ENCODE measurements at regions not wholly inside any gene's neighbourhood (a gene's known extent, or its start where the extent isn't known, plus 50 kb on each side); places are given as distances from the start of the nearest gene placed in this dataset.

DNA sequence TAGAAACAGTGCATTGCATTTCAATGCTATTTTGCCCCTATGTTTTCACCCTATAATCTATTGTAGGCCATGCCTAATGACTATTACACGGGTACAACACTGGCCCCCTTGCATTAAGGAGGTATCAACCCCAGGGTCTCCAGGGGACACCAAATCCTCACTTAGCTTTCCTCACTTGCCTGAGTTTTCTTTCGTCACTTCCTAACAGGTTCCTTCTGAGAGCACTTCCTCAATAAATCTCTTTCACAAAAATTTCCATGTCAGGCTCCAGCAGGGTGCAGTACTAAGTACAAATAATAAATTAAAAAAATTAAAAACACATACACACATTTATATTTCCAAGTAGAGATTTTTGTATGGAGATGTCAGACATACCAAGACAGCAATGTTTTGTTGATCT, 165.0 kb downstream of the RBM46 start:
- no peak overlapping the region for H3K27ac ChIP-seq (ENCODE audit: insufficient read depth, low read depth, low read length)
- FAIRE-seq, result no peak
- intact Hi-C loops (cut with micrococcal nuclease), result no loop called here
- ChIA-PET CTCF (no interaction called here), POLR2A (no interaction called here)
- no peaks in the 10 kb centered on the region for H3K4me1 ChIP-seq (ENCODE audit: control insufficient read depth, extremely low read depth, insufficient read depth, low read length)
- no peaks in the 10 kb centered on the region for H3K79me2 ChIP-seq (ENCODE audit: control insufficient read depth, insufficient read depth, low read length)
- H3K4me2 ChIP-seq (ENCODE audit: insufficient read depth, low read length), result no peak overlapping the region
- dilution Hi-C loops (cut with MboI; ENCODE audit: extremely low pct_ligation_motif_present, low sequenced_read_pairs), result no loop called here
- no TSS peak for BruUV-seq (replicated peaks)
- H2AFZ ChIP-seq (ENCODE audit: low read depth, low read length), result no peak overlapping the region
- no peaks in the 10 kb centered on the region for H3K36me3 ChIP-seq (ENCODE audit: control insufficient read depth in 2 of 2, extremely low read depth in 1 of 2, insufficient read depth in 2 of 2, low read length in 2 of 2)
- no peaks in the 10 kb centered on the region for H3K9me1 ChIP-seq (replicated peaks; ENCODE audit: control insufficient read depth, extremely low read depth, insufficient read depth, low read length)
- H3K4me3 ChIP-seq (replicated peaks in 1 of 3; ENCODE audit: insufficient read depth in 1 of 3, low read depth in 1 of 3, low read length in 3 of 3), result no peak overlapping the region
- no peaks in the 10 kb centered on the region for H3K9me3 ChIP-seq (replicated peaks; ENCODE audit: control insufficient read depth, insufficient read depth, low read length)
- no peaks in the 10 kb centered on the region for H3K27me3 ChIP-seq (ENCODE audit: control insufficient read depth in 2 of 2, insufficient read depth in 2 of 2, low read length in 2 of 2)
- no peak for DNase-seq (ENCODE audit: low read depth, low spot score)
- TF ChIP-seq GATA2 (IDR thresholded peaks at IDR 0.05; ENCODE audit: insufficient read depth, insufficient read length, low read depth, low read length) (no peak), POLR2A (IDR thresholded peaks at IDR 0.05; ENCODE audit: low read depth, low read length) (no peak), EZH2 (IDR thresholded peaks at IDR 0.05; ENCODE audit: borderline replicate concordance, low read depth, low read length, severe bottlenecking) (no peak), FOS (IDR thresholded peaks at IDR 0.05; ENCODE audit: borderline replicate concordance, insufficient read depth, low read length) (no peak), JUN (IDR thresholded peaks at IDR 0.05; ENCODE audit: borderline replicate concordance, insufficient read depth, insufficient read length, low read depth) (no peak), MYC (IDR thresholded peaks at IDR 0.05; ENCODE audit: low read depth, low read length) (no peak)
- TF ChIP-seq, protein P1, sequence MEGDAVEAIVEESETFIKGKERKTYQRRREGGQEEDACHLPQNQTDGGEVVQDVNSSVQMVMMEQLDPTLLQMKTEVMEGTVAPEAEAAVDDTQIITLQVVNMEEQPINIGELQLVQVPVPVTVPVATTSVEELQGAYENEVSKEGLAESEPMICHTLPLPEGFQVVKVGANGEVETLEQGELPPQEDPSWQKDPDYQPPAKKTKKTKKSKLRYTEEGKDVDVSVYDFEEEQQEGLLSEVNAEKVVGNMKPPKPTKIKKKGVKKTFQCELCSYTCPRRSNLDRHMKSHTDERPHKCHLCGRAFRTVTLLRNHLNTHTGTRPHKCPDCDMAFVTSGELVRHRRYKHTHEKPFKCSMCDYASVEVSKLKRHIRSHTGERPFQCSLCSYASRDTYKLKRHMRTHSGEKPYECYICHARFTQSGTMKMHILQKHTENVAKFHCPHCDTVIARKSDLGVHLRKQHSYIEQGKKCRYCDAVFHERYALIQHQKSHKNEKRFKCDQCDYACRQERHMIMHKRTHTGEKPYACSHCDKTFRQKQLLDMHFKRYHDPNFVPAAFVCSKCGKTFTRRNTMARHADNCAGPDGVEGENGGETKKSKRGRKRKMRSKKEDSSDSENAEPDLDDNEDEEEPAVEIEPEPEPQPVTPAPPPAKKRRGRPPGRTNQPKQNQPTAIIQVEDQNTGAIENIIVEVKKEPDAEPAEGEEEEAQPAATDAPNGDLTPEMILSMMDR (IDR thresholded peaks at IDR 0.05; ENCODE audit: extremely low read depth in 1 of 2, insufficient read depth in 1 of 2, low read depth in 1 of 2, low read length in 2 of 2), result no peak
- H4K20me1 ChIP-seq (replicated peaks; ENCODE audit: control insufficient read depth, extremely low read depth, insufficient read depth, low read length), result no peaks in the 10 kb centered on the region
- H3K9ac ChIP-seq (replicated peaks; ENCODE audit: extremely low read depth, insufficient read depth, low read length), result no peak overlapping the region

DNA sequence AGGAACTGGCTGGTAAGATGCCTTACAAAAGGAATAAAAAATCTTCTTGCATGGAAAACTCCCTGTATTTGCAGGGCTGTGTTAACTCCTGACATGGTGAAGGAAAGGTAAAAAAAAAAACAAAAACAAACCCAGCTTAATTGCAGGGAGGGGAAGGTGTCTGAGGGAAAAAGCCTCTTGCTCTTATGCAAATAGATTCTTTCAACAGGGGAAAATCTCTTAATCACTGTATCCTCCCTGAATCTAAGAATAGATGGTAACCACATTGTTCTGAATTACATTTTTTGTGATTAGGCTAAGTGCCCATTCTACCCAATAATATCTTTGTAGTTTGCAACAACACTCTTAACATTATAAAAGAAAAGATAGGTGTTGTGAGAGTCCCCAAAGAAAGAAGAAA, 172.6 kb downstream of the RBM46 start:
- Histone ChIP-seq H3K4me1 (ENCODE audit: control insufficient read depth, extremely low read depth, insufficient read depth, low read length) (no peaks in the 10 kb centered on the region), H3K4me3 (replicated peaks in 1 of 3; ENCODE audit: insufficient read depth in 1 of 3, low read depth in 1 of 3, low read length in 3 of 3) (no peak overlapping the region), H3K4me2 (ENCODE audit: insufficient read depth, low read length) (no peak overlapping the region), H3K9ac (replicated peaks; ENCODE audit: extremely low read depth, insufficient read depth, low read length) (no peak overlapping the region), H3K27me3 (ENCODE audit: control insufficient read depth in 2 of 2, insufficient read depth in 2 of 2, low read length in 2 of 2) (no peaks in the 10 kb centered on the region), H2AFZ (ENCODE audit: low read depth, low read length) (no peak overlapping the region), H4K20me1 (replicated peaks; ENCODE audit: control insufficient read depth, extremely low read depth, insufficient read depth, low read length) (no peaks in the 10 kb centered on the region), H3K9me1 (replicated peaks; ENCODE audit: control insufficient read depth, extremely low read depth, insufficient read depth, low read length) (no peaks in the 10 kb centered on the region), H3K79me2 (ENCODE audit: control insufficient read depth, insufficient read depth, low read length) (no peaks in the 10 kb centered on the region), H3K9me3 (replicated peaks; ENCODE audit: control insufficient read depth, insufficient read depth, low read length) (no peaks in the 10 kb centered on the region), H3K36me3 (ENCODE audit: control insufficient read depth in 2 of 2, extremely low read depth in 1 of 2, insufficient read depth in 2 of 2, low read length in 2 of 2) (no peaks in the 10 kb centered on the region), H3K27ac (ENCODE audit: insufficient read depth, low read depth, low read length) (no peak overlapping the region)
- dilution Hi-C loops (cut with MboI; ENCODE audit: extremely low pct_ligation_motif_present, low sequenced_read_pairs), result no loop called here
- intact Hi-C loops (cut with micrococcal nuclease), result no loop called here
- no peak for DNase-seq (ENCODE audit: low read depth, low spot score)
- ChIA-PET CTCF (no interaction called here), POLR2A (no interaction called here)
- FAIRE-seq, result no peak
- no peak for TF ChIP-seq POLR2AphosphoS5 (IDR thresholded peaks at IDR 0.05; ENCODE audit: insufficient read depth, low read depth, low read length)
- no TSS peak for BruUV-seq (replicated peaks)
